ENCODE measurements at regions not wholly inside any gene's neighbourhood (a gene's known extent, or its start where the extent isn't known, plus 50 kb on each side); places are given as distances from the start of the nearest gene placed in this dataset.

GRCh38 chr5:164412531-164412930 lies 907.1 kb downstream of the MAT2B start:
- Histone ChIP-seq H3K4me1 (ENCODE audit: control insufficient read depth in 5 of 5, insufficient read depth in 5 of 5, low read length in 5 of 5) (no peaks in the 10 kb centered on the region), H3K9ac (ENCODE audit: low read length in 5 of 5) (no peak overlapping the region), H3K36me3 (ENCODE audit: control insufficient read depth in 5 of 5, insufficient read depth in 5 of 5, low read length in 5 of 5) (no peaks in the 10 kb centered on the region), H3K4me3 (ENCODE audit: low read depth in 1 of 5, low read length in 5 of 5) (no peak overlapping the region), H3K27ac (ENCODE audit: low read depth, low read length) (no peak overlapping the region), H3K9me3 (ENCODE audit: control insufficient read depth in 5 of 5, low read length in 5 of 5) (peaks cover 0 to under 1% (median 0%) of the 10 kb centered on the region in 5 donors), H3K27me3 (ENCODE audit: control insufficient read depth in 5 of 5, insufficient read depth in 4 of 5, low read length in 5 of 5) (no peaks in the 10 kb centered on the region)

DNA sequence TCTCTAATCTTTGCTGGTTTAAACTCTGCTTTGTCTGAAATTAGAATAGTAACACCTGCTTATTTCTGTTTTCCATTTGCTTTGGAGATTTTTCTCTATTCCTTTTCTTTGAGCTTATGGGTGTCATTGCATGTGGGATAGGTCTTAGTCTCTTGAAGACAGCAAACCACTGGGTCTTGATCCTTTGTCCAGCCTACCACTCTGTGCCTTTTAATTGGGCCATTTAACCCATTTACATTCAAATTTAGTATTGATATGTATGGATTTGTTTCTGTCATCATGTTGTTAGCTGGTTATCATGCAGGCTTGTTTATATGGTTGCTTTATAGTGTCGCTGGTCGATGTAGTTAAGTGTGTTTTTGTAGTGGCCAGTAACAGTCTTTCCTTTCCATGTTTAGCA lies 914.7 kb downstream of the MAT2B start:
- Histone ChIP-seq H3K27ac (ENCODE audit: low read depth, low read length) (no peak overlapping the region), H3K4me3 (ENCODE audit: low read depth in 1 of 5, low read length in 5 of 5) (no peak overlapping the region), H3K9me3 (ENCODE audit: control insufficient read depth in 5 of 5, low read length in 5 of 5) (peaks cover 6 to 23% (median 13%) of the 10 kb centered on the region in 5 donors)

DNA sequence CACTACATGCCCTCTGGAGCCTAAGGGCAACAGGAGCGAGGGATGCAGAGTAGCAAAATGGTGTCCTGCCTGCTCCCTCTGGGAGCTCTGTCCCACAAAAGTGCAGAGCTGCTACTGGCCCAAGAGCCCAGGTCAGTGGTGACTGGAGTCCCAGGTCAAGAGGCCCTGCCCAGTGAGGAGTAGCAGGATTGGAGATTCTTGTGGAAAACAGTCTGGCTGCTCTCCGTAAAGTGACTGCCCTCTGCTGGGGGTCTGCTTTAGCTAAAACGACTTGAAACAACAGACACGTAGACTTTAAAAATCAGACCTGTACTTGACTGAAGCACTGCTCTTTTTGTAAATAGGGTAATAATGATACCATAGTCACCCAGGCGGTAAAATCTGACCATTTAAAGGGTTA lies 917.0 kb downstream of the MAT2B start:
- Histone ChIP-seq H3K27me3 (ENCODE audit: control insufficient read depth in 5 of 5, insufficient read depth in 4 of 5, low read length in 5 of 5) (no peaks in the 10 kb centered on the region), H3K4me3 (ENCODE audit: low read depth in 1 of 5, low read length in 5 of 5) (no peak overlapping the region), H3K4me1 (ENCODE audit: control insufficient read depth in 5 of 5, insufficient read depth in 5 of 5, low read length in 5 of 5) (no peaks in the 10 kb centered on the region), H3K27ac (ENCODE audit: low read depth, low read length) (no peak overlapping the region), H3K9me3 (ENCODE audit: control insufficient read depth in 5 of 5, low read length in 5 of 5) (peaks cover 6 to 23% (median 13%) of the 10 kb centered on the region in 5 donors), H3K36me3 (ENCODE audit: control insufficient read depth in 5 of 5, insufficient read depth in 5 of 5, low read length in 5 of 5) (no peaks in the 10 kb centered on the region), H3K9ac (ENCODE audit: low read length in 5 of 5) (no peak overlapping the region)

More for the DNA sequence above, 914.7 kb downstream of the MAT2B start:
- H3K36me3 ChIP-seq (ENCODE audit: control insufficient read depth in 5 of 5, insufficient read depth in 5 of 5, low read length in 5 of 5), result no peaks in the 10 kb centered on the region
- H3K9ac ChIP-seq (ENCODE audit: low read length in 5 of 5), result no peak overlapping the region
- no peaks in the 10 kb centered on the region for H3K4me1 ChIP-seq (ENCODE audit: control insufficient read depth in 5 of 5, insufficient read depth in 5 of 5, low read length in 5 of 5)
- H3K27me3 ChIP-seq (ENCODE audit: control insufficient read depth in 5 of 5, insufficient read depth in 4 of 5, low read length in 5 of 5), result no peaks in the 10 kb centered on the region

DNA sequence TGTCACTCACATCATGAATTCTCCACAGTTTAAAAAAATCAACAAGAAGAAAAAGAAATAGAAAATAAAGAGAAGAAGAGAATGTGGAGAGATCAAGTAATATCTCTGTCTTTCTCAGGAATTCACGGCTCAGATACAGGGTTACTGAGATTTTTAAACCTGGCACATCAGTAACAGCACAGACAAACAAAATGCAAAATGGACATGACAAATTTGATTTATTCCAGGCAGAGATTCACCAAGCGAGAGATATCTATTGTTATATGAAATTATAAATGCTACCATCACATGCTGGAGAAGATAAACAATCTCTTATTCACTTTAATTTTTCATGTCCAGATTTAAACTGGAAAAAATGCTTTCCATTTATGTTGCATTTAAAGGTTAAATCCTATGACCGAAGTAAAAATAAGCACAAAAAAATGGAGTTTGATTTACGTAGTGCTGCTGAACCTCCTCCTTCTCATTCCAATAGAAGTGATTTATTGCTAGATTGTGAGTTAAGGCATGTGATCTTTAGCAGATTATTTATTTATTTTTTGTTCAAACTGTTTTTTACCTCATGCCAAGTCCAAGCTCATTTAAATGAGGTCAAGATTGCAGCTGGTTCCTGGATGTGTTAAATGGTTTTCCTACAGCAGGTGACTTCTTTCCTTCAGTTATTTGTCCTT lies 926.4 kb downstream of the MAT2B start:
- Histone ChIP-seq H3K4me3 (ENCODE audit: low read depth in 1 of 5, low read length in 5 of 5) (no peak overlapping the region), H3K9me3 (ENCODE audit: control insufficient read depth in 5 of 5, low read length in 5 of 5) (no peaks in the 10 kb centered on the region), H3K9ac (ENCODE audit: low read length in 5 of 5) (no peak overlapping the region), H3K36me3 (ENCODE audit: control insufficient read depth in 5 of 5, insufficient read depth in 5 of 5, low read length in 5 of 5) (no peaks in the 10 kb centered on the region), H3K4me1 (ENCODE audit: control insufficient read depth in 5 of 5, insufficient read depth in 5 of 5, low read length in 5 of 5) (peaks cover 0 to 10% (median 0%) of the 10 kb centered on the region in 5 donors), H3K27ac (ENCODE audit: low read depth, low read length) (no peak overlapping the region), H3K27me3 (ENCODE audit: control insufficient read depth in 5 of 5, insufficient read depth in 4 of 5, low read length in 5 of 5) (no peaks in the 10 kb centered on the region)

DNA sequence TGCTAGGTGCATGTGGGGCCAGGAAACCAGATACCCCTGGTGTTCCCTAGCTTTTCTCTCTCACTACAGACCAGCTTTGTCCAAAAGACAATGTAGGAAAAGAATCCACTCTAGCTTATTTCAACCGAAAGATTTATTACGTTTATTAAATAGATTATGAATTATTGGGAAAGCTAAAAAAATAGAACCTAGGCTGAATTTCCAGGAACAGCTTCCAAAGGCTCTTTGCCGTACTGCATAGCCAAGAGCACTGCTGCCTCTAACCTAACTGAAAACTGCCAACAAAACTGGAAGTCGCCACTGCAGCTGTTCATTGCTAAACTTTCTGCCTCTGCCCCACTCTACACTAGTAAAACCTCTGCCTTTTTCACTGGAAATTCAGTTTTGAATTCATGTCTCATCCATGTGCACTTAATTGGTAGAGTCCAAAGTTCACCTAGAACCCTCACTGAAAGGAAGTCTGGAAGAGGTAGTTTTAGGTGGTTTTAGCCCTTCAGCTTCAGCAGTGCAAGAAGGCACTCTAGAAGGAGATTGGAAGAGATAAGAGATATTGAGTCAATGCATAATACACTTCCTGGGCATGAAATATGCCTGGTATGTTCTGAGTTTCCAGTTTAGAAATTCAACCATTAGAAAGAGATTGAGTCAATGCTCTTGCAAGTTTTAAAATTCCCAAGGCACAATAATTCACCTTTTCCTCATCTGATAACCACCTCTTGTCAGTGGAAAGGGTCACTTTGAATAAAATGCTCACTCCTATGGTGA lies 927.9 kb downstream of the MAT2B start:
- Histone ChIP-seq H3K27me3 (ENCODE audit: control insufficient read depth in 5 of 5, insufficient read depth in 4 of 5, low read length in 5 of 5) (no peaks in the 10 kb centered on the region), H3K4me3 (ENCODE audit: low read depth in 1 of 5, low read length in 5 of 5) (no peak overlapping the region), H3K9ac (ENCODE audit: low read length in 5 of 5) (no peak overlapping the region)

DNA sequence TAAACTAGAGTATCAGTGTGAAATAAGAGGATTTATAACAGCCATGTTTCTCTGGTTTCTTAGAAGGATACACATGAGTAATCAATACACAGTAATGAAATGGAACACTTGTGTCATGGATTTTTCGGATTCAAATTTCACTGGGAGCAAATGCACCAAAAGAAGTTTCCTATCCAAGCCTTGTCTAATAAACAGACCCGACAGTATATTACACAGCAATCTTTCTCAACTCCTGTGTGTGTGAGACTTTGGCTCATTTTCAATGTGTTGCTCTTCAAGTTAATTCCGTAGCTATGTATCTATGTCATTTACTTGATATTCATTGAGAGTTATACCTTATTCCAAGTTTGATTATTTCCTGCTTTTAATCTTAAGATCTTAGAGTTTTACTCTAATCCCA lies 930.2 kb downstream of the MAT2B start:
- Histone ChIP-seq H3K27ac (ENCODE audit: low read depth, low read length) (no peak overlapping the region), H3K4me3 (ENCODE audit: low read depth in 1 of 5, low read length in 5 of 5) (no peak overlapping the region), H3K9me3 (ENCODE audit: control insufficient read depth in 5 of 5, low read length in 5 of 5) (no peaks in the 10 kb centered on the region), H3K4me1 (ENCODE audit: control insufficient read depth in 5 of 5, insufficient read depth in 5 of 5, low read length in 5 of 5) (peaks cover 0 to 10% (median 0%) of the 10 kb centered on the region in 5 donors), H3K27me3 (ENCODE audit: control insufficient read depth in 5 of 5, insufficient read depth in 4 of 5, low read length in 5 of 5) (no peaks in the 10 kb centered on the region), H3K36me3 (ENCODE audit: control insufficient read depth in 5 of 5, insufficient read depth in 5 of 5, low read length in 5 of 5) (no peaks in the 10 kb centered on the region), H3K9ac (ENCODE audit: low read length in 5 of 5) (no peak overlapping the region)

More for the DNA sequence above, 927.9 kb downstream of the MAT2B start:
- peak overlapping the region; percentile 17 for H3K27ac ChIP-seq (ENCODE audit: low read depth, low read length)
- peaks cover 0 to 10% (median 0%) of the 10 kb centered on the region in 5 donors for H3K4me1 ChIP-seq (ENCODE audit: control insufficient read depth in 5 of 5, insufficient read depth in 5 of 5, low read length in 5 of 5)
- H3K9me3 ChIP-seq (ENCODE audit: control insufficient read depth in 5 of 5, low read length in 5 of 5), result no peaks in the 10 kb centered on the region
- H3K36me3 ChIP-seq (ENCODE audit: control insufficient read depth in 5 of 5, insufficient read depth in 5 of 5, low read length in 5 of 5), result no peaks in the 10 kb centered on the region

DNA sequence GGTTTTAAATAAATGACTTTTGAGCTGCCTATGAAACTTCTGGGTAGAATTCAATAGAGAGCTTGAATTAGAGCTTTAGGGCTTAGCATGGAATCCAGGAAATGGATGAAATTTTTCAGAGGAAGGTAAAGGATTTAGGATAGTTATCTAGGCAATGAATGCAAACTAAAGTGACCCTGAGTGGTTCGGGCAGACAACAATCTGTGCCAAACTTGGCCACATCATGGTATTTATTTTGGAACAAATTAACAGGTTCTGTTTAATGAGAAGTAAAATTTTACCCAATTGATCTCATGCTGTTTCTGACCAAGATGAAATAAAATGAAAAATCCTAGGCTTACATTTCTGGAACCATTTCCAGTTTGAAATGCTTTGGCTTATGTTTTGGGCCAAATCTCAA lies 934.4 kb downstream of the MAT2B start:
- H3K9ac ChIP-seq (ENCODE audit: low read length in 5 of 5), result no peak overlapping the region
- H3K4me1 ChIP-seq (ENCODE audit: control insufficient read depth in 5 of 5, insufficient read depth in 5 of 5, low read length in 5 of 5), result no peaks in the 10 kb centered on the region
- no peak overlapping the region for H3K27ac ChIP-seq (ENCODE audit: low read depth, low read length)
- no peak overlapping the region for H3K4me3 ChIP-seq (ENCODE audit: low read depth in 1 of 5, low read length in 5 of 5)
- H3K36me3 ChIP-seq (ENCODE audit: control insufficient read depth in 5 of 5, insufficient read depth in 5 of 5, low read length in 5 of 5), result no peaks in the 10 kb centered on the region
- no peaks in the 10 kb centered on the region for H3K9me3 ChIP-seq (ENCODE audit: control insufficient read depth in 5 of 5, low read length in 5 of 5)
- no peaks in the 10 kb centered on the region for H3K27me3 ChIP-seq (ENCODE audit: control insufficient read depth in 5 of 5, insufficient read depth in 4 of 5, low read length in 5 of 5)

- no peak overlapping the region for H3K27ac ChIP-seq (ENCODE audit: low read depth, low read length)
- no peaks in the 10 kb centered on the region for H3K36me3 ChIP-seq (ENCODE audit: control insufficient read depth in 5 of 5, insufficient read depth in 5 of 5, low read length in 5 of 5)
- H3K27me3 ChIP-seq (ENCODE audit: control insufficient read depth in 5 of 5, insufficient read depth in 4 of 5, low read length in 5 of 5), result no peaks in the 10 kb centered on the region
- no peak overlapping the region for H3K9ac ChIP-seq (ENCODE audit: low read length in 5 of 5)
- no peak overlapping the region for H3K4me3 ChIP-seq (ENCODE audit: low read depth in 1 of 5, low read length in 5 of 5)
- no peaks in the 10 kb centered on the region for H3K4me1 ChIP-seq (ENCODE audit: control insufficient read depth in 5 of 5, insufficient read depth in 5 of 5, low read length in 5 of 5)
- no peaks in the 10 kb centered on the region for H3K9me3 ChIP-seq (ENCODE audit: control insufficient read depth in 5 of 5, low read length in 5 of 5)
These were observed 944.0 kb downstream of the MAT2B start for GRCh38 chr5:164449460-164449859.

GRCh38 chr5:164466033-164466432 lies 960.6 kb downstream of the MAT2B start:
- H3K4me1 ChIP-seq (ENCODE audit: control insufficient read depth in 5 of 5, insufficient read depth in 5 of 5, low read length in 5 of 5), result no peaks in the 10 kb centered on the region
- no peak overlapping the region for H3K4me3 ChIP-seq (ENCODE audit: low read depth in 1 of 5, low read length in 5 of 5)

GRCh38 chr5:164470312-164470711 lies 964.9 kb downstream of the MAT2B start:
- no peaks in the 10 kb centered on the region for H3K27me3 ChIP-seq (ENCODE audit: control insufficient read depth in 5 of 5, insufficient read depth in 4 of 5, low read length in 5 of 5)

More at GRCh38 chr5:164466033-164466432, 960.6 kb downstream of the MAT2B start:
- Histone ChIP-seq H3K36me3 (ENCODE audit: control insufficient read depth in 5 of 5, insufficient read depth in 5 of 5, low read length in 5 of 5) (no peaks in the 10 kb centered on the region), H3K27me3 (ENCODE audit: control insufficient read depth in 5 of 5, insufficient read depth in 4 of 5, low read length in 5 of 5) (no peaks in the 10 kb centered on the region), H3K9ac (ENCODE audit: low read length in 5 of 5) (no peak overlapping the region), H3K9me3 (ENCODE audit: control insufficient read depth in 5 of 5, low read length in 5 of 5) (no peaks in the 10 kb centered on the region), H3K27ac (ENCODE audit: low read depth, low read length) (no peak overlapping the region)

More at GRCh38 chr5:164470312-164470711, 964.9 kb downstream of the MAT2B start:
- H3K4me1 ChIP-seq (ENCODE audit: control insufficient read depth in 5 of 5, insufficient read depth in 5 of 5, low read length in 5 of 5), result no peaks in the 10 kb centered on the region
- H3K27ac ChIP-seq (ENCODE audit: low read depth, low read length), result no peak overlapping the region
- H3K9me3 ChIP-seq (ENCODE audit: control insufficient read depth in 5 of 5, low read length in 5 of 5), result peaks cover 0 to 4% (median 0%) of the 10 kb centered on the region in 5 donors
- no peaks in the 10 kb centered on the region for H3K36me3 ChIP-seq (ENCODE audit: control insufficient read depth in 5 of 5, insufficient read depth in 5 of 5, low read length in 5 of 5)
- no peak overlapping the region for H3K4me3 ChIP-seq (ENCODE audit: low read depth in 1 of 5, low read length in 5 of 5)
- no peak overlapping the region for H3K9ac ChIP-seq (ENCODE audit: low read length in 5 of 5)

All from subcutaneous abdominal adipose tissue (tissue), 5 donors.